ENCODE measurements at regions not wholly inside any gene's neighbourhood (a gene's known extent, or its start where the extent isn't known, plus 50 kb on each side); places are given as distances from the start of the nearest gene placed in this dataset.

DNA sequence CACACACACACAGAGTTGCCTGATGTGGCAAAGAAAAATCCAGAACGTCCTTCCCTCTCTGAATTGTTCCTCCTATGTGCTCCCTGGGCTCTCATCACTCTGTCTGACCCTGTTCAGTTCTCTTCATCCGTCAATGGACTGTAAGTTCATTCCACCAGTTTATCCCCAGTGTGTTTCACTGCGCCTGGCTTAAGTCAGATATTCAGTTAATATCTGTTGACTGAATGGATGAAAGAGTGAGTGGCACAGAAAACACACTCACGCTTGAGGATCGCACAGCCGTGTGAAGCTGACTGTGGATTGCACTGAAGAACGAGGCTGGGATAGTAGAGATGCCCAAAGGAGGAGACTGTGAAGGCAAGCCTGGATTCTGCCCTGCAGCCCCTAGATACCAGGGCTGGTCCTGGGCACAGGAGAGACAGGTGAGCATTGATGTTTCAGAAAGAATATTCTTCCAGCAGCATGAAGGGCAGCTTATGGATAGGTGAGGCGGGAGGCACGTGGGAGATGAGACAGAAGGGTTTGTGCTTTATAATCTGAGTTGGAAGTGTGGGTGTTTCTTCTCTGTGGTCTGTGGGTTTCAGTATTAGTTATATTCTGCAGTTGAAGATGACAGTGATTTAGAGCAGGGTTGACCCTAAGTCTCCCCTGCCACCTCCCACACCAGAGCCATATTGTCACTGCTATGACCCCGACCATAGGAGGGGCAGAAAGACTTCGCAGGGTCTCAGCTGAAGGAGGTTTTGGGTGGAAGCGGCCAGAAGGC is 129.9 kb downstream of the SOCS6 start:
- TF ChIP-seq, protein P1, sequence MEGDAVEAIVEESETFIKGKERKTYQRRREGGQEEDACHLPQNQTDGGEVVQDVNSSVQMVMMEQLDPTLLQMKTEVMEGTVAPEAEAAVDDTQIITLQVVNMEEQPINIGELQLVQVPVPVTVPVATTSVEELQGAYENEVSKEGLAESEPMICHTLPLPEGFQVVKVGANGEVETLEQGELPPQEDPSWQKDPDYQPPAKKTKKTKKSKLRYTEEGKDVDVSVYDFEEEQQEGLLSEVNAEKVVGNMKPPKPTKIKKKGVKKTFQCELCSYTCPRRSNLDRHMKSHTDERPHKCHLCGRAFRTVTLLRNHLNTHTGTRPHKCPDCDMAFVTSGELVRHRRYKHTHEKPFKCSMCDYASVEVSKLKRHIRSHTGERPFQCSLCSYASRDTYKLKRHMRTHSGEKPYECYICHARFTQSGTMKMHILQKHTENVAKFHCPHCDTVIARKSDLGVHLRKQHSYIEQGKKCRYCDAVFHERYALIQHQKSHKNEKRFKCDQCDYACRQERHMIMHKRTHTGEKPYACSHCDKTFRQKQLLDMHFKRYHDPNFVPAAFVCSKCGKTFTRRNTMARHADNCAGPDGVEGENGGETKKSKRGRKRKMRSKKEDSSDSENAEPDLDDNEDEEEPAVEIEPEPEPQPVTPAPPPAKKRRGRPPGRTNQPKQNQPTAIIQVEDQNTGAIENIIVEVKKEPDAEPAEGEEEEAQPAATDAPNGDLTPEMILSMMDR (conservative IDR thresholded peaks at IDR 0.05; ENCODE audit: low read depth, low read length), result no peak
- TF ChIP-seq EZH2 (IDR thresholded peaks at IDR 0.05; ENCODE audit: borderline replicate concordance, low read depth, low read length, poor library complexity, severe bottlenecking), result no peak

Data from A673 (cell line).